ENCODE measurements at regions not wholly inside any gene's neighbourhood (a gene's known extent, or its start where the extent isn't known, plus 50 kb on each side); places are given as distances from the start of the nearest gene placed in this dataset.

- no peak for TF ChIP-seq MAX (IDR thresholded peaks at IDR 0.05; ENCODE audit: low read depth, low read length)
- no peak for TF ChIP-seq CTCF (IDR thresholded peaks at IDR 0.05; ENCODE audit: low read depth, low read length)
- no peak overlapping the region for H3K4me3 ChIP-seq (ENCODE audit: low read depth, low read length)
- no peak for DNase-seq (ENCODE audit: low read depth)
Observed at GRCh38 chr13:77383097-77383496, 56.2 kb upstream of the MYCBP2 start.

GRCh38 chr13:77381059-77381458 lies 54.2 kb upstream of the MYCBP2 start:
- TF ChIP-seq POLR2A (IDR thresholded peaks at IDR 0.05; ENCODE audit: extremely low read depth, insufficient read length) = no peak
- TF ChIP-seq MYC (IDR thresholded peaks at IDR 0.05; ENCODE audit: low read depth, low read length) = no peak
- no peak for TF ChIP-seq CTCF (IDR thresholded peaks at IDR 0.05; ENCODE audit: low read depth, low read length)
- no peak for TF ChIP-seq MAX (IDR thresholded peaks at IDR 0.05; ENCODE audit: low read depth, low read length)
- no peak for DNase-seq (ENCODE audit: low read depth)
- no peak overlapping the region for H3K4me3 ChIP-seq (ENCODE audit: low read depth, low read length)

- TF ChIP-seq MYC (IDR thresholded peaks at IDR 0.05; ENCODE audit: low read depth, low read length) = no peak
- TF ChIP-seq MAX (IDR thresholded peaks at IDR 0.05; ENCODE audit: low read depth, low read length) = no peak
- no peak for TF ChIP-seq POLR2A (IDR thresholded peaks at IDR 0.05; ENCODE audit: extremely low read depth, insufficient read length)
- no peak for TF ChIP-seq CTCF (IDR thresholded peaks at IDR 0.05; ENCODE audit: low read depth, low read length)
- DNase-seq (ENCODE audit: low read depth) = no peak
Observed at GRCh38 chr13:77379508-77379907, 52.6 kb upstream of the MYCBP2 start.

GRCh38 chr13:77378662-77379061 lies 51.8 kb upstream of the MYCBP2 start:
- TF ChIP-seq MAX (IDR thresholded peaks at IDR 0.05; ENCODE audit: low read depth, low read length) = no peak
- no peak for TF ChIP-seq POLR2A (IDR thresholded peaks at IDR 0.05; ENCODE audit: extremely low read depth, insufficient read length)
- TF ChIP-seq MYC (IDR thresholded peaks at IDR 0.05; ENCODE audit: low read depth, low read length) = no peak
- TF ChIP-seq CTCF (IDR thresholded peaks at IDR 0.05; ENCODE audit: low read depth, low read length) = no peak
- no peak overlapping the region for H3K4me3 ChIP-seq (ENCODE audit: low read depth, low read length)
- DNase-seq (ENCODE audit: low read depth) = no peak

More at GRCh38 chr13:77379508-77379907, 52.6 kb upstream of the MYCBP2 start:
- no peak overlapping the region for H3K4me3 ChIP-seq (ENCODE audit: low read depth, low read length)

- H3K4me3 ChIP-seq (ENCODE audit: low read depth, low read length) = no peak overlapping the region
- DNase-seq (ENCODE audit: low read depth) = peak; percentile 40
- TF ChIP-seq MAX (IDR thresholded peaks at IDR 0.05; ENCODE audit: low read depth, low read length) (no peak), POLR2A (IDR thresholded peaks at IDR 0.05; ENCODE audit: extremely low read depth, insufficient read length) (no peak), CTCF (IDR thresholded peaks at IDR 0.05; ENCODE audit: low read depth, low read length) (no peak), MYC (IDR thresholded peaks at IDR 0.05; ENCODE audit: low read depth, low read length) (no peak)
Observed at GRCh38 chr13:77377016-77377415, 50.1 kb upstream of the MYCBP2 start.
